Urothelium cell line (cell line): ENCODE measurements at regions not wholly inside any gene's neighbourhood (a gene's known extent, or its start where the extent isn't known, plus 50 kb on each side); places are given as distances from the start of the nearest gene placed in this dataset.
"Not testable (repeated sequence)": the region's sequence is repeated elsewhere in the genome, so short reads cannot be mapped to it uniquely, and the experiment has no call there.

Experiments used
- DNase-seq: peaks from one replicate; pipeline ENCODE4 v3.0.0; 2011; ENCODE audit warnings: low spot score, mixed read lengths
- FAIRE-seq: peaks from 2 replicates; lab custom pipeline; 2011; peaks lifted over from hg19 to GRCh38; lab: Jason Lieb, UNC

GRCh38 chr15:95044745-95045417, 813.5 kb downstream of the MCTP2 start:
- FAIRE-seq (no peak), DNase-seq (no peak)

- FAIRE-seq (no peak), DNase-seq (no peak)
These were observed 820.5 kb downstream of the MCTP2 start for GRCh38 chr15:95051861-95052260.

GRCh38 chr15:95059346-95059905, 828.1 kb downstream of the MCTP2 start:
- FAIRE-seq (no peak), DNase-seq (no peak)

GRCh38 chr15:95068701-95069521, 837.5 kb downstream of the MCTP2 start:
- FAIRE-seq (no peak), DNase-seq (no peak)

- no peak for DNase-seq
- FAIRE-seq = peak; percentile 48
These were observed 844.7 kb downstream of the MCTP2 start for GRCh38 chr15:95075792-95076677.

- DNase-seq = no peak
- no peak for FAIRE-seq
These were observed 845.3 kb downstream of the MCTP2 start for GRCh38 chr15:95076678-95076990.

- DNase-seq (no peak), FAIRE-seq (no peak)
These were observed 846.6 kb downstream of the MCTP2 start for GRCh38 chr15:95078003-95078402.

GRCh38 chr15:95080228-95080627, 848.9 kb downstream of the MCTP2 start:
- FAIRE-seq = peak; percentile 5
- not testable (repeated sequence) for DNase-seq

GRCh38 chr15:95085056-95085455, 853.7 kb downstream of the MCTP2 start:
- no peak for FAIRE-seq

GRCh38 chr15:95086531-95087252, 855.3 kb downstream of the MCTP2 start:
- DNase-seq (peak; percentile 46), FAIRE-seq (no peak)

More at GRCh38 chr15:95085056-95085455, 853.7 kb downstream of the MCTP2 start:
- no peak for DNase-seq

GRCh38 chr15:95087253-95087609, 855.9 kb downstream of the MCTP2 start:
- no peak for FAIRE-seq
- DNase-seq = peak; percentile 7

- no peak for DNase-seq
- FAIRE-seq = no peak
These were observed 860.1 kb downstream of the MCTP2 start for GRCh38 chr15:95091444-95091843.

GRCh38 chr15:95095250-95095649, 863.9 kb downstream of the MCTP2 start:
- DNase-seq (no peak), FAIRE-seq (no peak)

GRCh38 chr15:95096651-95097050, 865.3 kb downstream of the MCTP2 start:
- DNase-seq (no peak), FAIRE-seq (no peak)

- DNase-seq (no peak), FAIRE-seq (no peak)
These were observed 866.0 kb downstream of the MCTP2 start for GRCh38 chr15:95097361-95097760.

GRCh38 chr15:95105229-95105628, 873.9 kb downstream of the MCTP2 start:
- DNase-seq (peak; percentile 12), FAIRE-seq (peak; percentile 17)

- DNase-seq = no peak
- FAIRE-seq = no peak
These were observed 875.4 kb downstream of the MCTP2 start for GRCh38 chr15:95106801-95107200.

- FAIRE-seq (no peak), DNase-seq (no peak)
These were observed 877.3 kb downstream of the MCTP2 start for GRCh38 chr15:95108673-95109072.

- DNase-seq = no peak
- no peak for FAIRE-seq
These were observed 880.6 kb downstream of the MCTP2 start for GRCh38 chr15:95111969-95112368.

- DNase-seq = no peak
- FAIRE-seq = no peak
These were observed 881.7 kb downstream of the MCTP2 start for GRCh38 chr15:95113041-95113440.
